Activated CD8-positive, alpha-beta T cell treated with anti-CD3 and anti-CD28 coated beads, Interleukin-2, amount 10 ng/mL, durations not matched to agents 7 days and 5 days (primary cell): ENCODE measurements at regions not wholly inside any gene's neighbourhood (a gene's known extent, or its start where the extent isn't known, plus 50 kb on each side); places are given as distances from the start of the nearest gene placed in this dataset.
"Not testable (repeated sequence)": the region's sequence is repeated elsewhere in the genome, so short reads cannot be mapped to it uniquely, and the experiment has no call there.

Experiments
- ATAC-seq: fragments of 150-1000 bp; cut with Tn5 transposase; one replicate; pipeline ENCODE4 v1.10.0; 2021; ENCODE audit warnings: moderate library complexity
- CTCF ChIA-PET: fragments of 350-600 bp; sonication (Branson Sonifier 250); formaldehyde crosslinking; loops from one replicate; lab custom pipeline; 2021; ENCODE audit warnings: antibody characterized with exemption; lab: Charles Lee
- POLR2A ChIA-PET: fragments of 350-600 bp; sonication (Branson Sonifier 250); formaldehyde crosslinking; loops from one replicate; lab custom pipeline; 2021; ENCODE audit warnings: antibody characterized with exemption; lab: Charles Lee
- DNase-seq: peaks from one replicate; pipeline ENCODE4 v3.0.0-alpha.2; 2020
- H3K27ac Mint-ChIP-seq: one replicate; pipeline ENCODE4 v1.8.0; 2021; ENCODE audit warnings: mild to moderate bottlenecking, mixed read lengths
- H3K27me3 Mint-ChIP-seq: one replicate; pipeline ENCODE4 v1.8.0; 2021; ENCODE audit warnings: low read depth, mixed read lengths
- H3K36me3 Mint-ChIP-seq: one replicate; pipeline ENCODE4 v1.8.0; 2021; ENCODE audit warnings: low read depth, mixed read lengths
- H3K4me1 Mint-ChIP-seq: one replicate; pipeline ENCODE4 v1.8.0; 2021; ENCODE audit warnings: low read depth, mixed read lengths
- H3K4me3 Mint-ChIP-seq: one replicate; pipeline ENCODE4 v1.8.0; 2021; ENCODE audit warnings: mild to moderate bottlenecking, mixed read lengths
- H3K9me3 Mint-ChIP-seq: one replicate; pipeline ENCODE4 v1.8.0; 2022; ENCODE audit warnings: mixed read lengths; ENCODE audit not compliant: insufficient read depth

- POLR2A ChIA-PET: no interaction called here
- no peaks in the 10 kb centered on the region for H3K4me1 Mint-ChIP-seq
- H3K4me3 Mint-ChIP-seq: no peak overlapping the region
These were observed 105.8 kb upstream of the NOX3 start for GRCh38 chr6:155561257-155561965.

GRCh38 chr6:155549928-155550327, 94.3 kb upstream of the NOX3 start:
- peaks cover 2% of the 10 kb centered on the region for H3K27me3 Mint-ChIP-seq
- H3K9me3 Mint-ChIP-seq: no peaks in the 10 kb centered on the region
- CTCF ChIA-PET: no interaction called here
- no peak for ATAC-seq
- H3K4me3 Mint-ChIP-seq: no peak overlapping the region
- H3K4me1 Mint-ChIP-seq: no peaks in the 10 kb centered on the region
- POLR2A ChIA-PET: interaction anchor here (0.6 kb wide), 1 partner anchor 242 kb away, joined by 3 read pairs; no protein-coding TSS in a partner anchor
- DNase-seq: no peak
- H3K27ac Mint-ChIP-seq: no peak overlapping the region
- no peaks in the 10 kb centered on the region for H3K36me3 Mint-ChIP-seq

More at GRCh38 chr6:155561257-155561965, 105.8 kb upstream of the NOX3 start:
- H3K27me3 Mint-ChIP-seq: peaks cover 2% of the 10 kb centered on the region
- no peak overlapping the region for H3K27ac Mint-ChIP-seq
- DNase-seq (no peak), ATAC-seq (no peak)
- H3K36me3 Mint-ChIP-seq: no peaks in the 10 kb centered on the region
- CTCF ChIA-PET: no interaction called here
- H3K9me3 Mint-ChIP-seq: no peaks in the 10 kb centered on the region

- no peaks in the 10 kb centered on the region for H3K4me1 Mint-ChIP-seq
- CTCF ChIA-PET: no interaction called here
- POLR2A ChIA-PET: interaction anchor here (0.6 kb wide), 1 partner anchor 241 kb away, joined by 3 read pairs; no protein-coding TSS in a partner anchor
- DNase-seq (no peak), ATAC-seq (no peak)
- H3K27me3 Mint-ChIP-seq: peaks cover 2% of the 10 kb centered on the region
- no peak overlapping the region for H3K27ac Mint-ChIP-seq
- H3K9me3 Mint-ChIP-seq: no peaks in the 10 kb centered on the region
- no peak overlapping the region for H3K4me3 Mint-ChIP-seq
- H3K36me3 Mint-ChIP-seq: no peaks in the 10 kb centered on the region
These were observed 93.6 kb upstream of the NOX3 start for GRCh38 chr6:155549028-155549798.

- no peak for ATAC-seq
These were observed 92.9 kb upstream of the NOX3 start for GRCh38 chr6:155548576-155548975.

GRCh38 chr6:155544677-155545076, 89.0 kb upstream of the NOX3 start:
- Mint-ChIP-seq H3K4me1 (no peaks in the 10 kb centered on the region), H3K9me3 (no peaks in the 10 kb centered on the region), H3K4me3 (no peak overlapping the region), H3K27ac (no peak overlapping the region), H3K36me3 (no peaks in the 10 kb centered on the region), H3K27me3 (peaks cover 2% of the 10 kb centered on the region)
- POLR2A ChIA-PET: no interaction called here
- DNase-seq: no peak
- ATAC-seq: no peak
- CTCF ChIA-PET: interaction anchor here (1.2 kb wide), 1 partner anchor 39 kb away, joined by 3 read pairs; no protein-coding TSS in a partner anchor

More at GRCh38 chr6:155548576-155548975, 92.9 kb upstream of the NOX3 start:
- ChIA-PET POLR2A (no interaction called here), CTCF (no interaction called here)
- no peaks in the 10 kb centered on the region for H3K36me3 Mint-ChIP-seq
- H3K9me3 Mint-ChIP-seq: no peaks in the 10 kb centered on the region
- H3K4me1 Mint-ChIP-seq: no peaks in the 10 kb centered on the region
- no peak overlapping the region for H3K27ac Mint-ChIP-seq
- no peak overlapping the region for H3K4me3 Mint-ChIP-seq
- no peak for DNase-seq
- H3K27me3 Mint-ChIP-seq: peaks cover 2% of the 10 kb centered on the region

GRCh38 chr6:155543166-155543847, 87.7 kb upstream of the NOX3 start:
- no peak overlapping the region for H3K4me3 Mint-ChIP-seq
- no peaks in the 10 kb centered on the region for H3K36me3 Mint-ChIP-seq
- peaks cover 2% of the 10 kb centered on the region for H3K27me3 Mint-ChIP-seq
- DNase-seq (no peak), ATAC-seq (no peak)
- no peaks in the 10 kb centered on the region for H3K4me1 Mint-ChIP-seq
- ChIA-PET CTCF (no interaction called here), POLR2A (no interaction called here)
- H3K9me3 Mint-ChIP-seq: no peaks in the 10 kb centered on the region
- no peak overlapping the region for H3K27ac Mint-ChIP-seq

GRCh38 chr6:155542036-155542435, 86.4 kb upstream of the NOX3 start:
- Mint-ChIP-seq H3K9me3 (no peaks in the 10 kb centered on the region), H3K4me3 (no peak overlapping the region), H3K4me1 (no peaks in the 10 kb centered on the region), H3K27me3 (peaks cover 2% of the 10 kb centered on the region), H3K27ac (no peak overlapping the region), H3K36me3 (no peaks in the 10 kb centered on the region)
- ChIA-PET CTCF (no interaction called here), POLR2A (no interaction called here)
- DNase-seq: no peak
- ATAC-seq: no peak

GRCh38 chr6:155538708-155539390, 83.2 kb upstream of the NOX3 start:
- Mint-ChIP-seq H3K9me3 (no peaks in the 10 kb centered on the region), H3K27ac (no peak overlapping the region), H3K4me3 (no peak overlapping the region), H3K4me1 (no peaks in the 10 kb centered on the region), H3K36me3 (no peaks in the 10 kb centered on the region), H3K27me3 (peaks cover 5% of the 10 kb centered on the region)
- no peak for ATAC-seq
- no peak for DNase-seq
- POLR2A ChIA-PET: interaction anchor here (0.8 kb wide), 1 partner anchor 176 kb away, joined by 3 read pairs; no protein-coding TSS in a partner anchor
- CTCF ChIA-PET: interaction anchor here (1.2 kb wide), 1 partner anchor 121 kb away, joined by 3 read pairs; no protein-coding TSS in a partner anchor

GRCh38 chr6:155534678-155535077, 79.0 kb upstream of the NOX3 start:
- H3K4me1 Mint-ChIP-seq: no peaks in the 10 kb centered on the region

GRCh38 chr6:155530219-155530834, 74.7 kb upstream of the NOX3 start:
- H3K27me3 Mint-ChIP-seq: no peaks in the 10 kb centered on the region
- H3K27ac Mint-ChIP-seq: peak overlapping the region; percentile 9
- DNase-seq (no peak), ATAC-seq (no peak)
- ChIA-PET POLR2A (no interaction called here), CTCF (interaction anchor here (2.2 kb wide), 1 partner anchor 215 kb away, joined by 6 read pairs; no protein-coding TSS in a partner anchor)
- H3K4me1 Mint-ChIP-seq: peaks cover 8% of the 10 kb centered on the region
- no peak overlapping the region for H3K4me3 Mint-ChIP-seq
- H3K36me3 Mint-ChIP-seq: no peaks in the 10 kb centered on the region
- H3K9me3 Mint-ChIP-seq: peaks cover 3% of the 10 kb centered on the region

More at GRCh38 chr6:155534678-155535077, 79.0 kb upstream of the NOX3 start:
- no peak overlapping the region for H3K4me3 Mint-ChIP-seq
- H3K9me3 Mint-ChIP-seq: no peaks in the 10 kb centered on the region
- ATAC-seq: no peak
- H3K27me3 Mint-ChIP-seq: peaks cover 3% of the 10 kb centered on the region
- DNase-seq: no peak
- H3K27ac Mint-ChIP-seq: no peak overlapping the region
- H3K36me3 Mint-ChIP-seq: no peaks in the 10 kb centered on the region
- ChIA-PET CTCF (no interaction called here), POLR2A (no interaction called here)

GRCh38 chr6:155529814-155530213, 74.2 kb upstream of the NOX3 start:
- ATAC-seq, POLR2A ChIA-PET, H3K4me1 Mint-ChIP-seq, H3K4me3 Mint-ChIP-seq, H3K27me3 Mint-ChIP-seq, DNase-seq, H3K36me3 Mint-ChIP-seq, H3K9me3 Mint-ChIP-seq: not testable (repeated sequence)
- CTCF ChIA-PET: interaction anchor here (1.3 to 2.2 kb wide), 3 partner anchors 200 to 214 kb away, joined by 6 to 13 read pairs (median 7); no protein-coding TSS in a partner anchor
- H3K27ac Mint-ChIP-seq: peak overlapping the region; percentile 9
